ENCODE measurements at regions not wholly inside any gene's neighbourhood (a gene's known extent, or its start where the extent isn't known, plus 50 kb on each side); places are given as distances from the start of the nearest gene placed in this dataset.

- no peak overlapping the region for H2BK15ac ChIP-seq (ENCODE audit: low read depth, low read length)
- no peak overlapping the region for H3K18ac ChIP-seq (ENCODE audit: insufficient read length, low read depth, low read length)
- no peaks in the 10 kb centered on the region for H3K79me2 ChIP-seq (ENCODE audit: insufficient read depth, low read length)
- H3K27me3 ChIP-seq (ENCODE audit: insufficient read depth, low read length): no peaks in the 10 kb centered on the region
- H4K91ac ChIP-seq (ENCODE audit: insufficient read length, low read depth, low read length): no peak overlapping the region
- H3K9me3 Mint-ChIP-seq: no peaks in the 10 kb centered on the region
- H2BK20ac ChIP-seq (ENCODE audit: low read depth, low read length, poor library complexity, severe bottlenecking): no peak overlapping the region
- no peak overlapping the region for H3K27ac Mint-ChIP-seq
- H4K5ac ChIP-seq (ENCODE audit: insufficient read length, low read depth, low read length): no peak overlapping the region
- H3K27ac ChIP-seq (ENCODE audit: insufficient read length, low read depth, low read length): no peak overlapping the region
- TF ChIP-seq, protein P1, sequence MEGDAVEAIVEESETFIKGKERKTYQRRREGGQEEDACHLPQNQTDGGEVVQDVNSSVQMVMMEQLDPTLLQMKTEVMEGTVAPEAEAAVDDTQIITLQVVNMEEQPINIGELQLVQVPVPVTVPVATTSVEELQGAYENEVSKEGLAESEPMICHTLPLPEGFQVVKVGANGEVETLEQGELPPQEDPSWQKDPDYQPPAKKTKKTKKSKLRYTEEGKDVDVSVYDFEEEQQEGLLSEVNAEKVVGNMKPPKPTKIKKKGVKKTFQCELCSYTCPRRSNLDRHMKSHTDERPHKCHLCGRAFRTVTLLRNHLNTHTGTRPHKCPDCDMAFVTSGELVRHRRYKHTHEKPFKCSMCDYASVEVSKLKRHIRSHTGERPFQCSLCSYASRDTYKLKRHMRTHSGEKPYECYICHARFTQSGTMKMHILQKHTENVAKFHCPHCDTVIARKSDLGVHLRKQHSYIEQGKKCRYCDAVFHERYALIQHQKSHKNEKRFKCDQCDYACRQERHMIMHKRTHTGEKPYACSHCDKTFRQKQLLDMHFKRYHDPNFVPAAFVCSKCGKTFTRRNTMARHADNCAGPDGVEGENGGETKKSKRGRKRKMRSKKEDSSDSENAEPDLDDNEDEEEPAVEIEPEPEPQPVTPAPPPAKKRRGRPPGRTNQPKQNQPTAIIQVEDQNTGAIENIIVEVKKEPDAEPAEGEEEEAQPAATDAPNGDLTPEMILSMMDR (conservative IDR thresholded peaks at IDR 0.05): no peak
- no peak overlapping the region for H3K9ac ChIP-seq (ENCODE audit: extremely low read depth, insufficient read length, low read length)
- no peak overlapping the region for H3K4ac ChIP-seq (ENCODE audit: low read depth, low read length)
- H2BK120ac ChIP-seq (ENCODE audit: low read depth, low read length, poor library complexity, severe bottlenecking): no peak overlapping the region
- no peak overlapping the region for H3K23ac ChIP-seq (ENCODE audit: insufficient read length, low read depth, low read length)
- H3K27me3 Mint-ChIP-seq (ENCODE audit: low read depth): no peaks in the 10 kb centered on the region
- H3K56ac ChIP-seq (ENCODE audit: insufficient read length, low read depth, low read length): no peak overlapping the region
- no peaks in the 10 kb centered on the region; a peak in 1 of 7 replicates for H3K36me3 Mint-ChIP-seq (ENCODE audit: insufficient read depth in 1 of 3, low read depth in 3 of 3)
- DNase-seq: no peak
- no peak overlapping the region for H3K4me3 Mint-ChIP-seq
- H3K79me1 ChIP-seq (ENCODE audit: insufficient read depth, low read depth, low read length, poor library complexity, severe bottlenecking): no peaks in the 10 kb centered on the region
- no peak overlapping the region for H4K8ac ChIP-seq (replicated peaks; ENCODE audit: insufficient read length, low read depth, low read length)
- no peak overlapping the region for H2BK12ac ChIP-seq (ENCODE audit: insufficient read length, low read depth, low read length)
- no CpG with 5 or more reads among the region's 1 CpG for WGBS (ENCODE audit: extremely low coverage, insufficient read length, low lambda C conversion rate)
- no peaks in the 10 kb centered on the region for H3K23me2 ChIP-seq (ENCODE audit: insufficient read length, low read depth, low read length, poor library complexity, severe bottlenecking)
- H2BK5ac ChIP-seq (ENCODE audit: insufficient read length, low read length): no peak overlapping the region
- H2AK5ac ChIP-seq (ENCODE audit: insufficient read length, low read length): no peak overlapping the region
- H3K14ac ChIP-seq (ENCODE audit: insufficient read depth, low read length): no peak overlapping the region
- H4K20me1 ChIP-seq (ENCODE audit: control insufficient read depth, insufficient read depth, insufficient read length): no peaks in the 10 kb centered on the region
- no peak overlapping the region for H3K4me2 ChIP-seq (ENCODE audit: insufficient read depth, insufficient read length, low read length)
- H3K9me3 ChIP-seq (ENCODE audit: control insufficient read depth, low read depth, low read length): no peaks in the 10 kb centered on the region
- H3K4me1 ChIP-seq (ENCODE audit: insufficient read depth, low read length): no peaks in the 10 kb centered on the region
- H3K4me1 Mint-ChIP-seq: no peaks in the 10 kb centered on the region
- no peak overlapping the region for H3T11ph ChIP-seq (ENCODE audit: low read length)
- H2AFZ ChIP-seq (ENCODE audit: low read length): no peak overlapping the region
Measured at GRCh38 chr12:90829044-90829443, 125.9 kb downstream of the CCER1 start.

All from H9 (cell line).